Breast epithelium (tissue), 3 donors: ENCODE measurements at regions not wholly inside any gene's neighbourhood (a gene's known extent, or its start where the extent isn't known, plus 50 kb on each side); places are given as distances from the start of the nearest gene placed in this dataset.

Experiments
- CTCF ChIP-seq, 3 donors: fragments of 450-650 bp; IDR thresholded peaks; one replicate each; pipeline ENCODE4 v1.5.1; 2016 to 2017; ENCODE audit warnings: antibody characterized with exemption in 3 of 3, mild to moderate bottlenecking in 3 of 3, moderate library complexity in 3 of 3
- POLR2A ChIP-seq: fragments of 450-650 bp; IDR thresholded peaks from one replicate; pipeline ENCODE4 v1.6.1; 2016; ENCODE audit warnings: antibody characterized with exemption, mild to moderate bottlenecking, moderate library complexity
- POLR2AphosphoS5 ChIP-seq, 3 donors: sonication (generic); formaldehyde crosslinking; IDR thresholded peaks; one replicate each; pipeline ENCODE4 v1.6.1; 2017; ENCODE audit warnings: antibody characterized with exemption in 3 of 3

GRCh38 chr5:163612358-163613149 lies 107.1 kb downstream of the MAT2B start:
- TF ChIP-seq CTCF (IDR thresholded peaks at IDR 0.05), result no peak
- TF ChIP-seq POLR2A, result no peak
- TF ChIP-seq POLR2AphosphoS5 (IDR thresholded peaks at IDR 0.05), result no peak
